ENCODE measurements at regions not wholly inside any gene's neighbourhood (a gene's known extent, or its start where the extent isn't known, plus 50 kb on each side); places are given as distances from the start of the nearest gene placed in this dataset.
"Not testable (repeated sequence)": the region's sequence is repeated elsewhere in the genome, so short reads cannot be mapped to it uniquely, and the experiment has no call there.

DNA sequence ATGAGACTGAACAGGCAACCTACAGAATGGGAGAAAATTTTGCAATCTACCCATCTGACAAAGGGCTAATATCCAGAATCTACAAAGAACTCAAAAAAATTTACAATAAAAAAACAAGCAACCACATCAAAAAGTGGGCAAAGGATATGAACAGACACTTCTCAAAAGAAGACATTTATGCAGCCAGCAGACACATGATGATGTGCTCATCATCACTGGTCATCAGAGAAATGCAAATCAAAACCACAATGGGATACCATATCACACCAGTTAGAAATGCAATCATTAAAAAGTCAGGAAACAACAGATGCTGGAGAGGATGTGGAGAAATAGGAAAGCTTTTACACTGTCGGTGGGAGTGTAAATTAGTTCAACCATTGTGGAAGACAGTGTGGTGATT lies 51.7 kb upstream of the PAXBP1 start:
- DNase-seq, result not testable (repeated sequence)

DNA sequence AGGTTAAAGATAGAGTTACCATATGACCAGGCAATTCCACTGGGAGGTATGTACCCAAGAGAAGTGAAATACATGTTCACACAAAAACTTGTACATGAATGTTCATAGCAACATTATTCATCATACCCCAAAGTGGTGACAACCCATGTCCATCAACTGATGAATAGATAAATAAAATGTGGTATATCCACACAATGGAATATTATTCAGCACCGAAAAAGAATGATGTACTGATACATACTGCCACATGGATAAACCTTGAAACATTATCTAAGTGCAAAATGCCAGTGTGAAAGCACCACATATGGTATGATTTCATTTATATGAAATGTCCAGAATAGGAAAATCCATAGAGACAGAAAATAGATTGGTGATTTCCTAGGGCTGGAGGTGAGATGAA lies 53.4 kb upstream of the PAXBP1 start:
- DNase-seq, result no peak

DNA sequence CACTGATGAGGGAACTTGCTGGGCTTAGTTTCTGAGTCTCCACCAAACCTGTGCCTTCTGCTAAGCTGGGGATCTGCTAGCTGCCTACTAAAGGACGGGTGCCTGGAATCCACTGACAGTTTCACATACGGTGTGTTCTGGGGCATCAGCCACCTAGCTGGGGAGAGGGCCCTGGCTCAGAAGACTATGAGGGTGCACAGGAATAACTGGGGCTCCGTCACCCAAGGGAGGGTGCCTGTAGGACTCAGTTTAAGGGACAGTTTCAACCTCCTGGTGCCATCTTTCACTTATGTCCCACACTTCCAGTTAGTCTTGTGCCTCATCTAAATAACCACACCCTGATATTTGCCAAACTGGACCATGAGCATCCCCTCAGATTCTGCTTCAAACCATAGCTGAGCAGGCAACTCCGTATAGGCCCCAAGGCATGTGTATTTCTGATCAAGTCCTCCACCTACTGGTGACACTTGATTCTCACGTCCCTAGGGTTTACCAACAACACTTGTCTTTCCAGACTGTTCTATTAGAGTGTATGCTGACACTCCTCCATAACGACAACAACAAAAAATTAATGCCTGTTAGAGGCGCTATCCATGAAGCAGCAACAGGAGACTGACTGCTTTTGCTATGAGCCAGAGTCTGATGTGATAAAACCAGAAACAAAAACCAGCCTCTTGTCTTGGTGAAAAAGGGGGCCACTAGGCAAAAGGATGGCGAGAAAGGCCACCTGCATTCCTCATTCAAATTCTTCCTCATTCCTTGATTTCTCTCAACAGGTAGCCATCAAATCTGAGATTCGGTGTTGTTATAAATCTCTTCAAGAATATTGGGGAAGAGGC lies 55.0 kb upstream of the PAXBP1 start:
- no peak for DNase-seq

DNA sequence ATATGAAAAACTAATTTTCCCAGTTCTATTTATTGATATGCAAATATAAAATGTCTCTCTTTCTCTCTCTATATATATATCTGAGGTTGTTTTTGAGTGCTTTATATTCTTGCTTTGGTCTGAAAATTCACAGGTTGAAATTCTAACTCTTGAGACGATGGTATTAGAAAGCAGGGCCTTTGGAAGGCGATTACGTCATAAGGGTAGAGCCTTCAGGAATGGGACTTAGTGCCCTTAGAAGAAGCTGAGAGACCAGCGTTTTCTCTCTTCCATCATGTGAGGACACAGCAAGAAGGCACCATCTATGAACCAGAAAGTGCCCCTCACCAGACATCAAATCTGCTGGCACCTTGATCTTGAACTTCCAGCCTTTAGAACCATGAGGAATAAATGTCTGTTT lies 57.4 kb upstream of the PAXBP1 start:
- no peak for DNase-seq

DNA sequence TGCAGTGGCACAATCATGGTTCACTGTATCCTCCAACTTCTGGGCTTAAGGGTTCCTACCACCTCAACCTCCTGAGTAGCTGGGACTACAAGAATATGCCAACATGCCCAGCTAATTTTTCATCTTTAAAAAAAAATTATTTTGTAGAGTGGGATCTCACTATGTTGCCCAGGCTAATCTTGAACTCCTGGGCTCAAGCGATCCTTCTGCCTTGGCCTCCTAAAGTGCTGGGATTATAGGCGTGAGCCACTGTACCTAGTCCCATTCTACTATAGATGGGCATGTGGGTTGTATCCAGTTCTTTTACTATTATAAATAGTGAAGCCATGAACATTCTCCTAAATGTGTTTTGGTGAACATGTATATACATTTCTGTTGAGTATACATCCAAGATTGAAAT lies 57.9 kb upstream of the PAXBP1 start:
- DNase-seq, result no peak

DNA sequence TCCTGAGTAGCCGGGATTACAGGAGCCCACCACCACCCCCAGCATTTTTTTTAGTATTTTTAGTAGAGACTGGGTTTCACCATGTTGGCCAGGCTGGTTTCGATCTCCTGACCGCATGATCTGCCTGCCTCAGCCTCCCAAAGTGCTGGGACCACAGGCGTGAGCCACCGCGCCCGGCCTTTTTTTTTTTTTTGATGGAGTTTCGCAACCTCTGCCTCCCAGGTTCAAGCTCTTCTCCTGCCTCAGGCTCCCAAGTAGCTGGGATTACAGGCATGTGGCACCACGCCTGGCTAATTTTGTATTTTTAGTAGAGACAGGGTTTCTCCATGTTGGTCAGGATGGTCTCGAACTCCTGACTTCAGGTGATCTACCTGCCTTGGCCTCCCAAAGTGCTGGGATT lies 60.2 kb upstream of the PAXBP1 start:
- not testable (repeated sequence) for DNase-seq

DNA sequence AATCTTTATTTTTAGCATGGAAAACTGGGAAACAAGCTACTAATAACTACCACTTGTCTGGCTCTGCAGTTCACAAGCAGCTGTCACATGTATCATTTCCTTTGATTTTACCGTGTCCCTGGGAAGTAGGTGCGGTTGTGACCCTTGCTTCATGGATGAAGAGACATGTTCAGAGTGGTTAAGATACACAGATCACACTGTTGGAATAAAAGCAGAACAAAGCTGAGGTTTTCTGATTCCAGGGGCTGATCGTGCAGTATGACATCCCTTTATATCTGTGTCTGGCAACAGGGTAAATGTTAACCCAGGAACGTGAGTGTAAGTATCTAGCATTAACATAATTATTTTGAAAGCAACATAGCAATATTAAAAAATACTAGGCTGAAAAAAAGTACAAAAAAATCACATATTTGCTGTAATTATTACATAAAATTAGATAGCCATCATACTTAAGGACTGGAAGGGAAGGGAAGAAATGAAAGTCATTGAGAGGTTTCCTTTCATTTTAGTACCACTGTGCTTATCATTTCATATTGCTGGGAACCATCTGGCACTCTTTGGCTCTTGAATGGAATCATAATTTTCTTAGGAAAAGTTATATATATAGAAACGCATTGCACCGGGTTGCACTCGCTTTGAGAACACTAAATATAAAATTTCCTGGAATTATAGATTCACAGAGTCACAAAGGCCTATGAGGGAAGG lies 62.8 kb upstream of the PAXBP1 start:
- DNase-seq, result no peak

DNA sequence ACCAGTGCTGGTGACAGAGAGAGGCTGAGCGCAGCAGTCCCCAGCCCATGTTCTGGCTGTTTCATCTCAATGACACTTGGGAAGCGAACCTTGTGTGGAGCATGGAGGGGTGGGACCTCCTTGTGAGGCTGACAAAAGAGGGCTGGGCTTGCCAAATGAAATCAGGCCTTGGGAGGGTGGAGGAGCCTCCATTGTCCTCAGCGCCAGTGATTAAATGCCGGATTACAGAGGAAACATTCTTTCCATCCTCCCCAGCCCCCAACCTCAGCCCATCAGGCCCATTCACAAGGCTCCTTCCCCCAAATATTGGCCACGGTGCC lies 63.3 kb upstream of the PAXBP1 start:
- DNase-seq, result no peak

DNA sequence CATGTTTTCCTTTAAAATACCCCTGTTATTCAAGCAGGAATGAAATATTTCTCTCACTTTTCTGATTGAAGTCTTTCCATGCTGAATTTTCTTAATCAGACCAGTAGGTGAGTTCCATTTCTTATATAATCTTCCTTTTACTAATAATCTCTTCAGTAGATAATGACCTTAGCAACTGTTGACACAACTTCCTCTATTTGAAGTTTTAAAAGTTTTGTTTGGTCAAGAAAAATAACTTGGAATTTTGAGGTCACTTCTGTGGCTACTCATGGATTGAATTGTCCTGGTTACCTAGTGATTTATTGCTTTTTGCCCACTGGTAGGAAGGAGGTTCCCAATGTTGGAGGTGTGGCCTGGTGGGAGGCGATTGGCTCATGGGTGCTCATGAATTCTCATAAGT lies 70.6 kb upstream of the PAXBP1 start:
- DNase-seq, result no peak

DNA sequence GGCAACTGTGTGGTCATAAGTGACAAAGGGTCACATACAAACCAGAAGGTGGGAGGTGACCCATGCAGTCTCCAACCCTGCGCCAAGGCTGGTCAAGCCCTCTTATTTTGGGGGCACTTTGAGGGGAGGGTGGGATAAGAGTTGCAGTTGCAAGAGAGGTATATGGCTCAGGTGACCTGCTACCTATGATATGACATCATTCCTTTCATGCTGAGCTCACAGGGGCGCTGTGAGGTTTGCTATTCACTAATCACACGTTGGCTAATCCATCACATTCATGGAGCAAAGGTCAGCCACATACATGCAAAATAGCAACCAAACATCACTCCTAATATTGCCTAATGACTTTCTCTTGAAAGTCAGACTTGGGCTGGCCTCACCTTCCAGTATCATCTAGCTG lies 72.0 kb upstream of the PAXBP1 start:
- DNase-seq, result no peak

DNA sequence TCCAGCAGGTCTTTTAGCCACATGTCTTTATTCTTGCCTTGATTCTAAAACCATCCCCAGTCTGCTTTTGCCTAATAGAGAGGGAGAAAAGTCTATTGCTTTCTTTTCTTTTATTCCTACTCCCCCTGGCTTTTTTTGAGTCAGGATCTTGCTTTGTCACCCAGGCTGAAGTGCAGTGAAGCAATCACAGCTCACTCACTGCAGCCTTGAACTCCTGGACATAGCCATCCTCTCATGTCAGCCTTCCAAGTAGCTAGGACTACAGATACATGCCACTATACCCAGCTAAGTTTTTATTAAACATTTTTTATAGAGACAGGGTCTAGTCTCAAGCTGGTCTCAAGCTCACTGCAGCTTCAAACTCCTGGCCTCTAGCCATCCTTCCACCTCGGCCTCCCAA lies 72.5 kb upstream of the PAXBP1 start:
- no peak for DNase-seq

DNA sequence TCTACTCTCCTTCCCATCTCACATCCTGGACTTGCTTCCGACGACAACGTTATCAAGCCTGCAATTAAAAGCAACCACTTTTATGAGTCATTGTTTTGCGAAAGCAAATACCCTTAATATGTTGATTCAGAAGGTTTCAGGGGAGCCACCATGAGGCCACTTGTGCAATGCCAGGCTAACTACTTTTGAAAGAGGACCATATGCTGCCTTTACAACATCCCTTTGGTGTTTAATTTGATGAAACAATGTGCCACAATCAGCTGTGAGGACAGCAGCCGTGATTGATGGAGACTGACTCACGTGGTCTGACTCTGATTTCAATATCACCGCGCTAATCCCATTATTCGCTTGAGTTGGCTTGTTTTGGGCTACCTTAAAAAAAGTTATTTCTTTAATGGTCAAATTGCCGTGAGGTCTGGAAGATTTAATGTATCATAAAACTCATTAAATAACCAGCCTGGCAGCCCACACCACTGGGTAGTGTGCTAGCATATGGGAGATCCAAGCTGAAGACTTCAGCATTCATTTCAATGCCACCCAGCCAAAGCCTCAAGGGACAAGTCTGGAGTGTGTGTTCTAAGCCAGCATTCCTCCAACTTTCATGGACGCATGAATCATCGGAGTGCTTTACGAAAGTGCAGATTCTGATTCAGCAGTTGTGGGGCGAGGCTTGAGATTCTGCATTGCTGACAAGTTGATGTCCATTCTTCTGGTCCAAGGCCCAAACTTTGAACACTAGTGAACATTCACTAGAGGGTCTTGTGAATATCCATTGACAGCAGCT lies 73.3 kb upstream of the PAXBP1 start:
- no peak for DNase-seq

DNA sequence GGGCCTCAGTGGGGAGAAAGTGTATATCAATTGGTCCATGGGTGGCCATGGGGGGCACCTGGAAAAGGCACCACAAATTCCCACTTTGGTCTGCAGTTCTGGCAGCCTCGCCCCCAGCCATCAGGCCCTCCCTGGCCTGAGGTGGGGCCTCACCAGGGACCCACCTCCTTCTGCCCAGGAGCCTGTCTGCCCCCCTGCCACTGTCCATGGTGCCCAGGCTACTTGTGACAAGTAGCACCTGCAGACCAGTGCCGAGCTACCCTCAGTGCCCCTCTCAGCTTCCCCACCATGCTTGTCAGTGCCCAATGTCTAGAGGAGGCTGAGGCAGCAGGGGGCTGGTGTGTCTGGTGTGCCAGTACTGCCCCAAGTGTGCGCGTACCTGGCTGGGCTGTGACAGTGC lies 87.1 kb upstream of the PAXBP1 start:
- DNase-seq, result no peak

DNA sequence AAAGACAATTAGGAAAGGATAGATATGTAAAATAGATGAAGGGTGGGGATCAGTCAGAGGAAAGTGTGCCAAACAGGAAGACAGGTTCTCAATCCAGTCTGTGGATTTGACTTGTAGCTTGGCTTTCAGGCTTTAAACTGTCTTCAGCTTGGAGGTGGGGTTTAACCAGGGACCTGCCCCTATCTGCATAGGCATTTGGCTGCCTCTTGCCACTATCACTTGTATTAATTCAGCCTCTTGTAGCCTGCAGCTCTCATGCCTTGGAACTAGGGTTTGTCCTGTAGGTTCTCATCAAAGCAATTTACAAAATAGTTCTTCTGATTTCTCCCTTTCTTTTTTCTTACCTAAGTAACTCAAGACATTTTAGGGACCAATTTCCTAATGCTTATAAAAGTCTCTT lies 88.8 kb upstream of the PAXBP1 start:
- DNase-seq, result no peak

DNA sequence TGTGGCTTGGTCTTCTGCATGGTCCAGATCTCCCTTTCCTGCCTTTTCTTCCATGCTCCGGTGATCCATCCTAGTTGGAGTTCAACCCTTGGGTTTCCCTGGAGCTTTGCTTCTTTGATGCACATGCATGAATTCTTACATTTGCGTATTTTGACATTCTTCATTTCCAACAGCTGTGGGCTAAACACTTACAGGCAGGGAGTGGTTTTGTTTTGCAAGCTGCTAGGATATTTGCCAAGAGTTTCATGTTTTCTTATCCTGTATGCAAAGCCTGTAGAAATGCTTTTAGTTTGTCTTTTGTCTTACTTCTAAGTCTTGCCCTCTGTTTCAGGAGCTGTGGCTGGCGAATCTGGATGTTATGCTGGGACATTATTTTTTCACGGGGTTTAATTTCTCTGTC lies 90.3 kb upstream of the PAXBP1 start:
- DNase-seq, result no peak

DNA sequence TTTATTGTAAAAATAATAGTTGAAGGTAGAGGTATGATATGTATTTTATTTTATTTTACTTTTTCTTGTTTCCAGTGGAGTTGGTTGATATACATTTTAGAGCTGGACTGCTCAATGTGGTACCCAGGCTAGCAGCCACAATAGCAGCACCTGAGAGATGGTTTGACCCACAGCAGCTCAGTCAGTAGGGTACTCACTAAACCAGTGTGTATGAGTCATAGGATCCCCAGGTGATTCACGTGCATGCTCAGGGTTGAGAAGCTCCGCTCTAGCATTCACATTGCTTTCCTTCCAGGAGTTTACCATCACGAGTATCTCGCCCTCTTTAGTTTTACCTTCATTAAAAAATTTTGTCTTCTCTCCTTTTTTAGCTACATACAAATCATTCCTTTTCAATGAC lies 96.0 kb upstream of the PAXBP1 start:
- DNase-seq, result no peak

DNA sequence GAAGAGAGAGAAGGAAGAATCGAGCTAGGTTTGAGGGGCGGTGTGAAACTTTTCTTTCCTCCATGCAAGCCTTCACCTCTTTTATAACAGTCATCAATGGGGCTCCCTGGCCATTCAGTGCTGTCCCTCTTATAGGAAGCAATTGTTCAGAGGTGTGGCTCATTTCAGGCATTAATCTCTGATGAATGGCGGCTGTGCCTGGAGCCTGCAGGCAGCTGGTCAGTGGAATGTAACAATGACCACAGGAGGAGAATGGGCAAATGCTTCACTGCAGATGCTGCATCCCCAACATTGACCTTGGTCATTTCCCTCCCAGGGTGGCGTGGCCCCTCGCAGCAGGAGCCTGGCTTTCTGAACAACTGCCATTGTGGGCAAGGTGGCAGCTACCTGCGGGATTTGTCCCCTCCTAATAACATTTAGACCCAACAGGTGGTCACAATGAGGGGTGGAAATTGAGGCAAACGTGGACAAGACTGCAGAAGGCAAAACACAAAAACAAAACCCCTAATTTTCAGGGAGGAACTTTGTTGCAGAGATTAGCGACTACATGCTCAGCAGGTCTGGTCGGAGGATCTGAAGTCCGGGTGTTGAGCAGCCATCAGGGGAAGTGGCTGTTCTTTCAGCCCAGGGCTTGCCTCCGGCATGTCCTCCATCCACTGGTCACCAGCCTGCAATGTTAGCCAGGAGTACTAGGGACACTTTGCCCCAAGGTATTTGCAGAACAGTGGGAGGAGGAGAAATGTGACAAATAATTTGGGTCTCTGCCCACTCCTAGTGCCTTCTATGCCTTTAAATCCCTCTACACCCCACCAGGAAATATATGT lies 97.3 kb upstream of the PAXBP1 start:
- no peak for DNase-seq

DNA sequence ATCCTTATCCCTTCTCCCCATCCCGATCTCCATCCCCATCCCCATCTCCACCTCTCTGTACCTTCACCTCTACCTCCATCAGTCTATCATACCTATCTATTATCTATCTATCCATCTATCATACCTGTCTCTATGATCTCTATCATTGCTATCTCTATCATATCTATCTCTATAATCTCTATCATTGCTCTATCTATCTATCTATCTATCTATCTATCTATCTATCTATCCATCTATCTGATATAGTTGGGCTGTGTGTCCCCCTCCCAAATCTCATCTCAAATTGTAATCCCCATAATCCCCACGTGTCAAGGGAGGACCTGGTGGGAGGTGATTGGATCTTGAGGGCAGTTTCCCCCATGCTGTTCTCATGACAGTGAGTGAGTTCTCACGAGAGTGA lies 97.9 kb upstream of the PAXBP1 start:
- DNase-seq, result no peak

DNA sequence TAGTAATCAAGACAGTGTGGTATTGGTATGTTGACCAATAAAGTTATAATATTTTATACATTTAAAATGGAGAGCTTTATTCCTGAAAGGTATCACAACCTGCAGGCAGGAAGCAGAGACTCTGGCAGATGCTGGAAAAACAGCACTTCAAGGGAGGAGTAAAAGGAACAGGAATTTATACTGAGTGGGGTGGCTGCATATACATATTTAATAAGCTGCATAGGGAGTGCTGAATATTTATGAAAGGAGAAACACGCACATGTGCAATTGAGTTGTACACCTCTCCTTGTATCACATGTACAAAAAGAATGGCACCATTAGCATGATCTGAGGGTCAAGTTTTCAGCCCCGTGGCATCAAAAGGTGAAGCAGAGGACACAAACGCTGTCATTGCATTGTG lies 104.9 kb upstream of the PAXBP1 start:
- DNase-seq, result no peak

DNA sequence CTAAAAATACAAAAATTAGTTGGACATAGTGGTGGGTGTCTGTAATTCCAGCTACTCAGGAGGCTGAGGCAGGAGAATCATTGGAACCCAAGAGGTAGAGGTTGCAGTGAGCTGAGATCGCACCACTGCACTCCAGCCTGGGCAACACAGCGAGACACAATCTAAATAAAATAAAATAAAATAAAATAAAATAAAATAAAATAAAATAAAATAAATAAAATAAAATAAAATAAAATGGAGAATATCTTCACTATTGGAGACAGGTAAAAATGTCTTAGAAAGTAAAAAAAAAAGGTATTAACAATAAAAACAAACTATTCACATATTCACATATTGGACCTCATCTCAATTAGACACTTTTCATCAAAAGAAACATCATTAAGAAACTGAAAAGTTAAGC lies 106.3 kb upstream of the PAXBP1 start:
- DNase-seq, result not testable (repeated sequence)

DNA sequence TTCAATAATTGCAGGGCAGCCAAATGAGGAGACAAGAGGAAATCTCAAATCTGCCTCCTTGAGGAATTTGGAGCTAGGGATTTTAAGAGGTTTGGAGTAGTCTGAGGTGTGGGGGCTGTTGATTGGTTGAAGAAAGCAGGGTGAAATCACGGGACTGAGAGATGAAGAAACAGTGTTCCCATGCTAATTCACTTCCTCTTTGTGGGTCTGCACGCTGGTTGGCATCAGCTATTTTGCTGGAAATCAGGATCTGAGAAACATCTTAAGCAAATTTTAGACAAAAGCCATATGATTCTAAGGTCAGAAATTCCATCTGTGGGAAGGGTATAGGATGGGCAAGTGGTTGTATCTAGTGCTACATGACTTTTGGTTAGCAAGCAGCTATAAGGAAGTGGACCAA lies 107.1 kb upstream of the PAXBP1 start:
- DNase-seq, result no peak

DNA sequence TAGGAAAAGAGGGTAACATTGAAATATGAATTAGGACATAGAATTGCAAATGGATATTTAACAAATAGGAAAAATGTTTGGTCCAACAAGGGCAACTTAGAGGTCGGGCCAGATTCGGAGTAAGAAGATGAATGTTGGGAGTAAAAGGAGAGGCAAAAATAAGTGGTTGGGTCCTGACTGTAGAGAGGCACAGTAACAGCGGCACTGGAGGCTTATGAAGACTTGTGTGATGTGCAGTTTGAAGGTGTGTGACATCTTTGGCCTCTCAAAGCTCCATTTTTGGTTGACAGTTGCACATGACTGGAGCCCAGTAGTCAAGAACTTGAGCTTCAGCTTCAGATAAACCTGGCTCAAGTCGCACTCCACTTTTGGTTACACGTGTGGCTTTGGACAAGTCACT lies 109.9 kb upstream of the PAXBP1 start:
- no peak for DNase-seq

DNA sequence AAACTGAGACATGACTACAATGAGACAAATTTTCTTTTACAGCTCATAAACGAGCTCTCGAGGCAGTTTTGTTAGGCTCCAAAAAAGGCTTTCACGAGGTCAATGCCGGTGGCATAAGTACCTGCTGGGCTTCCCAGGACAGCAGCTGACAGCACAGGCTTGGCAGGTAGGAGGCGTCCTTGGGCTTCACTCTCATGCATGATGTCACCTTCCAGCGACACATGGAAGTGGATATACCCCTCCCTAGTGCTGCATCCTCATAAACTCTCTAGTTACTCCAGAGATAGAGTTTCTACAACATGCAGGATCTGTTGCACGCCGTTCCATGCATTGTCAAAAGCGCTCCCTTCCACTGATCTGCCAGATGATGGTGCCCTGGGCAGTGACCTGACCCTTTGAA lies 112.5 kb upstream of the PAXBP1 start:
- no peak for DNase-seq

Data from NCI-H774 (cell line).